ENCODE measurements at regions not wholly inside any gene's neighbourhood (a gene's known extent, or its start where the extent isn't known, plus 50 kb on each side); places are given as distances from the start of the nearest gene placed in this dataset.

- DNase-seq = no peak
Observed at GRCh38 chr4:145230726-145231125, 50.3 kb upstream of the OTUD4 start.

Data from NCI-H1105 treated with DMSO at 0.1 percent for 48 hours (cell line).